NCI-H2029 treated with DMSO at 0.1 percent for 48 hours (cell line): ENCODE measurements at regions not wholly inside any gene's neighbourhood (a gene's known extent, or its start where the extent isn't known, plus 50 kb on each side); places are given as distances from the start of the nearest gene placed in this dataset.
"Not testable (repeated sequence)": the region's sequence is repeated elsewhere in the genome, so short reads cannot be mapped to it uniquely, and the experiment has no call there.

Experiments used
- DNase-seq: peaks from one replicate; lab custom pipeline; 2025; lab: John Stamatoyannopoulos, UW

GRCh38 chr2:111668274-111668616 is 215.7 kb downstream of the ANAPC1 start:
- DNase-seq: no peak

GRCh38 chr2:111668741-111669140 is 215.3 kb downstream of the ANAPC1 start:
- DNase-seq: no peak

GRCh38 chr2:111669928-111670695 is 213.9 kb downstream of the ANAPC1 start:
- no peak for DNase-seq

- no peak for DNase-seq
Observed at GRCh38 chr2:111670776-111671175, 213.2 kb downstream of the ANAPC1 start.

- no peak for DNase-seq
Observed at GRCh38 chr2:111671426-111672150, 212.4 kb downstream of the ANAPC1 start.

DNA sequence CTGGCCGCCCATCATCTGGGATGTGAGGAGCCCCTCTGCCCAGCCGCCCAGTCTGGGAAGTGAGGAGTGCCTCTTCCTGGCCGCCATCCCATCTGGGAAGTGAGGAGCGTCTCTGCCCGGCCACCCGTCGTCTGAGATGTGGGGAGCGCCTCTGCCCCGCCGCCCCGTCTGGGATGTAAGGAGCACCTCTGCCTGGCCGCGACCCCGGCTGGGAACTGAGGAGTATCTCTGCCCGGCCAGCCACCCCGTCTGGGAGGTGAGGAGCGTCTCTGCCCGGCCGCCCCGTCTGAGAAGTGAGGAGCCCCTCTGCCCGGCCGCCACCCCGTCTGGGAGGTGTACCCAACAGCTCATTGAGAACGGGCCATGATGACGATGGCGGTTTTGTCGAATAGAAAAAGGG is 211.4 kb downstream of the ANAPC1 start:
- DNase-seq: not testable (repeated sequence)

DNA sequence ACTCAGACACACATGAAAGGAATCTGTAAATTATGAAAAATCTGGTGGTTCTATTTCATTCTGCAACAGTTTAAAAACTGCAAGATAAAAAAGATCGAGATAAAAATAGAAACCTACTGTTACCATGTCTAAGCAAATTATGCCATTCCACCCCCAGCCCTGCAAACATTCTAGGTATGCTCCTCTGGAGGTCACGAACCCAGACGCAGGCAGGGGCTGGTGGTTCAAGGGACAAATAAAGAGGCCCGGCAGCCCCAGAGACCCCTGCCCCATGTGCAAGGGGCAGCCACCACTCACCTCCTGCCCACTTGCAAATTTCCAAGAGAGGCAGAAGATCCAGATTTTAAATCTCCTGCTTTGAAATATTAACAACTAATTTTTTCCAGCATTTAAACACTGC is 210.5 kb downstream of the ANAPC1 start:
- no peak for DNase-seq

GRCh38 chr2:111675419-111676194 is 208.4 kb downstream of the ANAPC1 start:
- no peak for DNase-seq

DNA sequence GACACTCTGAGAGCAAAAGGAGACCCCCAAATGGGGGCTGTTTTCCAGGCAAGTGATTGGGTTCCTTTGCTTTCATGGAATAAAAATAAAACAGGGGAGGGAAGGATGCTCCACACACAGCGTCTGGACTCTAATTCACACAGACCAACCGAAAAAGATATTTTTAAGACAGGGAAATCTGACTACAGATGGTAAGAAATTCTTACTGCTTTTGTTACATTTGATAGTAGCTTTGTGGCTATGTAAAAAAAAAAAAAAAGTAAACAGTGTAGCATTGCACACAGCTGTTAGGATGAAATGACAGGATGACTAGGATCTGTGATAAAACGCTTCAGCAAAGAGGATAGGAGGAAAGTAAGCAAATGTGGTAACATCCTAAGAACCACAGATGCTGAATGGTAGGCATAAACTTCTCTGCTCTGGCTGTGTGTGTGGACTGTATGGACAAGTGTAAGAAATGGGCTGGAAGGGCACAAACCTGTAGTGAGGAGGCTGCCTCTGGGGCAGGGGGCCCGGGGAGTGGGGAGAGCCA is 207.6 kb downstream of the ANAPC1 start:
- no peak for DNase-seq

GRCh38 chr2:111678161-111678560 is 205.8 kb downstream of the ANAPC1 start:
- DNase-seq: no peak

GRCh38 chr2:111678651-111679050 is 205.3 kb downstream of the ANAPC1 start:
- no peak for DNase-seq

GRCh38 chr2:111679202-111679601 is 204.8 kb downstream of the ANAPC1 start:
- no peak for DNase-seq

- DNase-seq: no peak
Observed at GRCh38 chr2:111684611-111685010, 199.4 kb downstream of the ANAPC1 start.

DNA sequence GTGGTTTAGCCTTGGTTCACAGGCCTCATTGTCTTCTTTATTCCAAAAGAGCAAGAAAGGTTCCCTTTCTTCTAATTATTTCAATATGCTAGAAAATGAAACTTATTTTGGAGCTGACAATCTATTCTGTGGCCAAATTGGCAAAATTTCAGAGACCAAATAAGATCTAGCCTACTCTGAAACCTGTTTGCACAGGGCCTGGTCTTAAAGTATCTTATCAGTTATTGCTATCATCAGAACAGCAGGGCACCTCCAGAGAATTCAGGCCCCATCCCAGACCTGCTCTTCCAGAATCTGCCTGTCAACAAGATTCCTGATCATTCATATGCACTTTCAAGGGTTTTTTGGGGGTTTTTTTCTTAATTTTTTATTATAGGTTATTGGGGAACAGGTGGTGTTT is 198.7 kb downstream of the ANAPC1 start:
- DNase-seq: no peak

GRCh38 chr2:111686994-111687393 is 197.0 kb downstream of the ANAPC1 start:
- no peak for DNase-seq

- DNase-seq: no peak
Observed at GRCh38 chr2:111687911-111688310, 196.1 kb downstream of the ANAPC1 start.

DNA sequence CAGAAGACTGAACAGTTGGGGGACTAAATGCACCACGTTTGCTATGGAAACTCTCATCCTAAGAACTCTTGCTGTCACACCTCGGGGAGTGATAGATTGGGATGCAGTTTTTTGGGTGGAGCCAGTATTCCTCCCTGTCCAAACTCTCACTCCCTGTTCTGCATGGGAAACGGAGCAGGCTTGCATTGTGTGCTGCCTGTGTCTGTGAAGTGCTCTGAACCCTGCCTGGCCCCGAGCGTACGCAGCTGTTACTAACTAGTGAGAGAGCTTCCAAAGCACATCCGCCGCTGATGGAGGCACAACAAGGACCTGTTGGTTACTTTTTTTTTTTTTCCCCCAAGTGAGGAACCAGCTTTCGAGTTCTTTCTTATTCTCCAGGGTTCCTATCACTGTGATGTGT is 195.5 kb downstream of the ANAPC1 start:
- DNase-seq: no peak

GRCh38 chr2:111689174-111689573 is 194.8 kb downstream of the ANAPC1 start:
- DNase-seq: no peak

DNA sequence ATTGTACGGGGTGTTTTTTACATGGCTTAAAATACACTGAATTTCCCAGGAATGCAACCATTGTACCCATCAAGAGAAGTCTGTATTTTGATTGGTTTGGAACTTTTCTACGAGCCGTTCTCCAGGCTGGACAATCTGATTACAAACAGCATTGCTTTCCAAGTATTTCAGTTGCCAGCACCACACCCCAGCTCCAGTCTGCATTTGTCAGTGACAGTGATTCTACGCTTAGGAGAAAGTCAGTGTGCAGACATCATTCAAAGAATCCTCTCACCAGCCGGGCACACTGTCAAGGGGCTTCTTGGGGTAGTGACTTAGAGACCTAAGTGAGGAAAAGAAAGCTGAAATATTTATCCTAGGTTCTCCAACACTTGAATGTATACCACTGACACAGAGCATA is 194.1 kb downstream of the ANAPC1 start:
- no peak for DNase-seq

DNA sequence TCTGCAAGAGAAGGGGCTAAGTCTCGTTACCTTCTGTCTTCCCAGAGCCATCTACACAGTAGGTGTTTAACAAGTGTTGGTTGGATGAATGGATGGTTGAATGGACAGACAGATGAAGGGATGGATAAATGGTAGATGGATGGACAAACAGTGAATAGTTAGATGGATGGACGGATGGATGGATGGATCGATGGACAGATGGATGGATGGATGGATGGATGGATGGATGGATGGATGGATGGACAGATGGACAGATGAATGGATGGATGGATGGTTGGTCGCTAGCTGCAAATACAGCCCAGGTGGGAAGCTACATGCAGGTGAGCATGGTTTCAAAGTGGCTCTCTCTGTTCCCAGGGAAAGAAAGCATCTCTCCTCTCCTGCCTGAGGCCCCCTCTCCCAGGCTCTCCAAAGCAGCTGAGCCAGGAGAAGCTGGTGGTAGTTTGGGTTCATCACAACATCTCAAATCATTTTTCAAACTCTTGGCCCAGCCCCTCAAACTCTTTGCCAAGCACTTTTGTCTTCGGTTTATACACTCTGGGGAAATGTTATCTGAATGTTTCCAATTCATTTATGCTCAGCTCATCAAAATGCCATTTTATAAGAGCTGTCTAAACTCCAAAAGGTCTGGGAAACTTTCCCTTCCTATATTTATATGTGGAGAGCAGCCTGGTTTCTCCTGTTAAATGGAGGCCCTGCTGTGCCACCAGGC is 192.7 kb downstream of the ANAPC1 start:
- DNase-seq: no peak

DNA sequence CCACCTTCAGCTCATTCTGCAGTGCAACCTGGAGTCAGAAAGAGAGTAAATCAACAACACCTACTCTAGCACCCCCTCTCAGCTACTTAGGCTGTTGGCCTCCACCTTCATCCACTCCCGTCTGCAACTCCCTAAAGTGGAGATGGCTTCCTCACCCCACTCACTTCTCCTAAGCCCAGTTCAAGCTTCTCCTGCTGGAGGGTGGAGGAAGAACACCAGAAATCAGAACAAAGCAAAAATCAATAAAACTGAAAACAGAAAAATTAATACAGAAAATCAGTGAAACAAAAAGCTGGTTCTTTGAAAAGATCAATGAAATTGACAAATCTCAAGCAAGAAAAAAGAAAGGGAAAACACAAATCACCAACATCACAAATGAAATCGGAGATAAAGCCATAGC is 191.7 kb downstream of the ANAPC1 start:
- DNase-seq: no peak

DNA sequence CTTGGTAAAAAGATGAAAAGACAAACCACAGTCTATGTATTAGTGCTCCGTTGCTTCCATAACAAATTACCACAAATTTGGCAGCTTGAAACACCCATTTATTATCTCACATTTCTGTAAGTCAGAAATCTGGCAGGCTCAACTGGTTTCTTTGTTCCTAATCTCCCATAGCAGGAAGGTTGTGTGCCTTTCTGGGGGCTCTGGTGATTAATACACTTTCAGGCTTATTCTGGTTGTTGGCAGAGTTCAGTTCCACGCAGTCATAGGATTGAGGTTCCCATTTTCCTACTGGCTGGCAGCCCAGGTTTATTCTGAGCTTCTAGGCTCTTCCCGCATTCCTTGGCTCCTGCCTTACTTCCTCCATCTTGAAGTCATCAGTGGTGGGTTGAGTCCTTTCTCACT is 189.3 kb downstream of the ANAPC1 start:
- no peak for DNase-seq
